Mesenteric fat pad (tissue), 1 donor: ENCODE measurements at regions not wholly inside any gene's neighbourhood (a gene's known extent, or its start where the extent isn't known, plus 50 kb on each side); places are given as distances from the start of the nearest gene placed in this dataset.
"Not testable (repeated sequence)": the region's sequence is repeated elsewhere in the genome, so short reads cannot be mapped to it uniquely, and the experiment has no call there.

ENCODE experiments used
- DNase-seq: peaks from one replicate; pipeline ENCODE4 v3.0.0-alpha.2; 2020; ENCODE audit warnings: low spot score
- donor health status: DM: yes; HTN: yes; CAD: no.

DNA sequence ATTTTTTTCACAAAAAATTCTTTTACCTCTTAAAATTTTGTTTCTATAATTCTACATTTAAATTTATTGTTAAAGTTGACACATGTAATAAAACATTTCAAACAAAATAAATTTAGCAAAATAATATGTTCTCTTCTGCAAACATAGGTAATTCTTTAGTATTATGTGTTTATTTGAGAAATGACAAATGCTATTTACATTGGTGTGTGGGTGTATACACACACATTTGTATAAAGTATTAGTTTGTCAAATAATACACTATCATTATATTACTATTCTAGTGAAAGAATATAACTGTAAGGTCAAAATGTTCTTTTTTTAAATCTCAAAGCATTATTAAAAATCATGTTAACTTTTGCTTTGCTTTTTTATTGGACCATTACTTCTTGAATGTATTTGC, 1370.6 kb downstream of the SI start:
- no peak for DNase-seq

DNA sequence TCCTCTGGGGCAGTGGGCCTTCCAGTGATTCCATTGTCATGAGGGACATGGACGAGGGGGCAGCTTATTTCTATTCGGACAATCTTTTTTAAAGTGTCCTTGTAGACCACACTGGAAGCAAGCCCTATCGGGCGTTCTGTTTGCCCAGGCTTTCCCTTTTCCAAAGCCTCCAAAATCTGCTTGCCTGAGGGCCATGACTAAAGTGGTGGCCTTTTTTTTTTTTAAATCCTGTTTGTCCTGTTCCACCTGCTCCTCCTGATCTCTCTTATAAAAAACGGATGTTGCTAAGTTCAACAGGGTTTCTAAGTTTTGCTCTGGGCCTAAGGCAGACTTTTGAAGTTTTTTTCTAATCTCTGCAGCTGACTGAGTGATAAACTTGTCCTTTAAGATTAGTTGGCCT, 1380.1 kb downstream of the SI start:
- DNase-seq: not testable (repeated sequence)

DNA sequence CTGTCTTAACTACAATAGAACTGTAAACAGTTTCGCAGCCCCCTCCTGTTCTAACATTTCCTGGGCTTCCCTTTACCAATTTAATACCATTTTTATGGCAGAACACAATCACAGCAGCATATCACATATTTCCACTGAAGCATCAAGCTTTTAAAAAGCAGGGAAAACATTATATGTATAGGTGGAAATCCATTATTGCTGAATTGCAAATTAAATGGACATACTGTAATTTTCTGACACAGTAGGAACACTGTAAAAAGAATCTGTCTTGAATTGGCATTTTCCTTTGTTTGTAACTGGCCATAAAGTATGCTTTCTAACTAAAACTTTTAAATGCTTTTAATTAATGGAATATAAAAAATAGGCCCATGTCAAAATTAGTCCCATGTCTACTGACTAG, 1385.8 kb downstream of the SI start:
- DNase-seq: no peak

DNA sequence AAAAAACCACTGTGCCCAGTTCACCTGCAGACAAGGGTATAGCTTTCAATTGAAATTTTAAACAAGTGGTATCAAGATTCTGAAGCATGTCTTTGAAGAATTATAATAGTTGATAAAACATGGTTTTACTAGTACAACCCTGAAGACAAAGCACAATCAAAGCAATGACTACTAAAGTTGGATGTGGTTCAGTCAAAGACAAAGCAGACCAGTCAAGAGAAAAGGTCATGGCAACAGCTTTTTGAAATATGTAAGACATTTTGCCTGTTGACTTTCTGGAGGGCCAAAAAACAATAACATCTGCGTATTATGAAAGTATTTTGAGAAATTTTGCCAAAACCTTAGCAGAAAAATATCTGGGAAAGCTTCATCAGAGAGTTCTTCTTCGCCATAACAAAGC, 1393.6 kb downstream of the SI start:
- no peak for DNase-seq

DNA sequence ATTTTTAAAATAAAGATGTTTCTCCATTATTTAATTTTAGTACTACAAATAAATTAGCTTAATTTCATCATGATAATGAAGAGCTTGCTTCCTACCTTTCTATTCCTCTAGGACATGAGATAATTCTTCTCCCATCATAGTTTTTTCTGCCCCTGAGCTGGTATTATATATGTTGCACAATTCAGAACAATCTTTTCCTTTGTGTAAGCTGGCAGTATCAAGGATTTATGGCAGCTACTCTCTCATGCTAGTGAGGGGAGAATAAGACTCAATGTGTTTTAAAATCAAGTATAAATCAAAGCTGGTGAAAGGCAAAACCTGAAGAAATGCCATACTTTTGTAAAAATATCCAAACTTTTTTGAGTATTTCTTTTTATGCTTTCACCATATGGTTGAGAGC, 1405.3 kb downstream of the SI start:
- no peak for DNase-seq

DNA sequence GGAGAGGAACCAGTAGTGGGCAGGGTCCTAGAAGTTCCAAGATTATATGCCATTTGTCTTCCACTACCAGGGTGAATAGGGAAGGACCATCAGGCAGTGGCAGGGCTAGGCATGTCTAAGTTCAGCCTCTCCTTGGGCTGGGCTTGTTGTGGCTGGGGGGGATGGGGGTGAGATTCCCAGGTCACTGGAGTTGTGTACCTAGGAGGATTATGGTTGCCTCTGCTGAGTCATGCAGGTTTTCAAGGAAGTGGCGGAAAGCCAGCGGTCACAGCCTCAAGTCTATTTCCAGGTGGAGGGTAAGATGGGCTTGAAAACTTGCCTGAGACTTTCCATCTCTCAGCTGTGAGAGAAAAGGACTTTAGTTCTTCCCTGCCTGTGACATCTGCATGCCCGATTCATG, 1407.1 kb downstream of the SI start:
- DNase-seq: no peak

DNA sequence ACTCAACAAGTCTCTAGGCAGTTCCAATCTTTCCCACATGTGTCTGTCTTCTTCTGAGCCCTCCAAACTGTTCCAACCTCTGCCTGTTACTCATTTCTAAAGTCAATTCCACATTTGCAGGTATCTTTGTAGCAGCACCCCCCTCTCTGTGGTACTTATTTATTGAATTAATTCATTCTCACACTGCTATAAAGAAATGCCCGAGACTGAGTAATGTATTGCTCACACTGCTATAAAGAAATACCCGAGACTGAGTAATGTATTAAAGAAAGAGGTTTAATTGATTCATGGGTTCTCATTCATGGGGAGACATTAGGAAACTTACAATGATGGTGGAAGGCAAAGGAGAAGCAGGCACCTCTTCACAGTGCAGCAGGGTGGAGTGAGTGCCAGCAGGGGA, 1413.8 kb downstream of the SI start:
- DNase-seq: no peak

DNA sequence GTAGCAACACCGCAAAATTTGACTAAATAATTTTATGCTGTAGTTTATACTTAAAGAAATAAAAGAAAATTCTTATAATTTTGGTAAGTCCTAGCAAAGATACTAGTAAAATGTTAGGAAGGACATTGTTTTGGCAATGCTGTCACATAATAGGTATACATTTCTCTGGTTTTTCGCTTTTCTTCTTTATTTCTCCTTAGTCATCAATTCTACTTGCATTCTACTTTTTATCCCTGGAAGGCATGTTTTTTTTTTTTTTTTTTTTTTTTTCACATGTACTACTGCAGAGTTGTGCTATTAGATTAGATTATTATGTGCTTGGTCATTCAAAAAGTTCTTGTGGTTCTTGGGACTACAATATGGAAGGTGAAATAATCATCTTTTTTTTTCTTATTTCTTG, 1421.2 kb downstream of the SI start:
- no peak for DNase-seq

DNA sequence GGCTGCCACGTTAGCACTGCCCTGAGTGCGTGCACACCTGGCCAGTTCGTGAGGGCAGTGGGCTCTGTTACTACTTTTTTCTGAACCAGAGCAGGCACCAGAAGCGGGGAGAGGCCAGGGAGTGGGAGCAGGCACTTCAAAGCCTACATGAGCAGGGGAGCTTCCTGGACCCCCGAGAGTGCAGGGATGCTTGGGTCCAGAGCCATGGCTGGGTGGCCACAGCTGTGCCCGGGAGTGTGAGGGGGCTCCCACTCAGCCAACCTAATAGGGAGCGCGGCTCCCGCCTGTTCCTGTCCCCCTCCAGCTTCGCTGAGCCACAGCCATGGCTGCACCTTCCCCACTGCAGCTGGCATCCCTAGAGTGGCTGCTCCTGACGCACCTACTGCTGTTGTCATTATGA, 1423.3 kb downstream of the SI start:
- no peak for DNase-seq

DNA sequence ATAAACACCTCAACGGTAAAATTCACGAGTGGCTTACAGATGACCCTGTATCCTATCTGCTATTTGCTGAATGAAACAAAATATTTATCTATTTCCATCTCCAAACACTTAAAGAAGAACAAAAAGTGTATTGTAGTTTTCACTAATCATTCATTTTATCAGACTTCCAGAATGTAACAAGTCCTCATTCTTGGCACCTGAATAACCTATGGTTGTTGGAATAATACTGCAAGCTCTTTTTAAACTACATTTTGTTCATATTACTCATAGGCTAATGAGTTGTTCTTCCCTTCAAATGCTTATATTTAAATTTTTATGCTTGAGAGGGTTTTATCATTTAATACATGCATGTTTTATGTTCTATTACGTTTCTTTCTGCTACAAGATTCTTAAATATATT, 1434.1 kb downstream of the SI start:
- no peak for DNase-seq

DNA sequence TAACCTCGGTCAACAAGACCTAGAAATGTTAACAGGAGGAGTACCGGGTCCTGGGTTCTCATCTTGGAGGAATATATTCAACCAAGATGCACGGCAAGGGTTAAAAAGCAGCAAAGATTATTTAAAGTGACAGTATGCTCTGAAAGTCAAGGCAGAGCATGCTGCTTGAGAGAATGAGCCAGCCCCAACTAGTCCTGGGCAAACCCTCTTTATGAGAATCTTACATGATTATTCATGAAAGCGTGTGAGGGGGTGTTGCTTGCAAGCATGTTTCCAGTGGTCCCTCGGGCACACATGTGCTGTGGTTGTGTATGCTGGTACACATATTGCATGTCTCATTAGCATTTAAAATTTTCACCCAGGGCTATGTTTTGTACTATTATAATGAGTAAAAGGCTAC, 1445.6 kb downstream of the SI start:
- DNase-seq: no peak

DNA sequence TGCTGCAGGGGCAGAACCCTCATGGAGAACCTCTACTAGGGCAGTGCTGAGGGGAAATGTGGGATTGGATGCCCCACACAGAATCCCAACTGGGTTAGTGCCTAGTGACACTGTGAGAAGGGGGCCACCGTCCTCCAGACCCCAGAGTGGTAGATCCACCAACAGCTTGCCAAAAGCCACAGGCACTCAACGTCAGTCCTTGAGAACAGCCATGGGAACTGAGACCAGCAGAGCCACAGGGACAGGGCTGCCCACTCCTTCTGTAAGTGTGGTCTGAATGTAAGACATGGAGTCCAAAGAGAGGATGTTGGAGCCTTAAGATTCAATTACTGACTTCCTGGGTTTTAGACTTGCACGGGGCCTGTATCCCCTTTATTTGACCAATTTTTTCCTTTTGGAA, 1451.5 kb downstream of the SI start:
- no peak for DNase-seq

DNA sequence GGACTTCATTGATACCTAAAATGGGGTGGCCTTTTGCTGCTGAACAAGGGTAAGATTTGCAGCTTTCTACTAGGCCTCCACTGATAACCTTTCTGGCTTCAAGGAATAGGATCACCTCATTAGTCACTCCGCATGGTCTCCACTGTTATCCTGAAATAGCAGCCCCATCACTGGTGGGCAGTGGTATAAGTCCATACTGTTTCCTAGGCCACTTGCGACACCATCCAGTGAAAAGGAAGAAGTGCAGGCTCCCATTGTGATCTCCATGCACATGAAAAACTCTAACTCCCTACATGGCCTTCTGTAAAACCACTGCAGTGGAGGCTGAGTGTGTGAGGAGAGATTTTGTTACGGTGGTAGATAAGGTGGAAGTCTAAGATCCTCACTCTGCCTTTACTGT, 1455.9 kb downstream of the SI start:
- DNase-seq: no peak

DNA sequence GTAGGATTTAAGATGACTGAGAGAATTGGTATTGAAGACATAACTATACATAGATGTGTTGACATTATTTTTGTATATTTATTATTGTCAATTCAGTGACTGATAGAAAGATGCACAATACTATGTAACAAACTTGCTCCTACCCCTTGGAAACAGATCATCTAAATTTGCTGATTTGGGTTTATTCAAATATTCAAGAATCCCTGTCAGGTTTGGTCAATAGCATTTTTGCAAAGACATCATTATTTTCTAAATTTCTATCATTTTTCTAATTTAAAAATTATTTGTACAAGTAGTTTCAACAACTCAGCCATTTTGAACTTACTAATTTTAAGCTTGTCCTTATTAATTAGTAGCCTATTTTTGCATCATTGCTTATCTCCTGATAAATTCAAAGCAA, 1463.4 kb downstream of the SI start:
- DNase-seq: no peak

DNA sequence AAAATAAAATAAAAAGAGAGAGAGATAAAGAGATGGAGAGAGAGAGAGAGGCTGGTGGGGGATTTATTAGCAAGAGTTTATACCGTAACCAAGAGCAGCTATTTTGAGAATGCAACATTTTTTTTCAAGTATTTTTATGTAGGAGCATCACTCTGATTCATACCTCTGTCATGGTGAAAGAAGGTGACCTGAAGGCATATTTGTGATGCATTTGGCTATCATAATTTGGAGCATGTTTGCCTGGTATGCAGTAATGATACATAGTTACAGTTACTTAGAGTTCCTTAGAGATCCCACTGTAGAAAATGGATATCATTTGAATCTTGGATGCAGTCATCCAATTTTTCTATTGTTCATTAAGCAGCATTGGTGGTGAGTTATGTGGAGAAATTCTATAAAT, 1472.4 kb downstream of the SI start:
- no peak for DNase-seq

DNA sequence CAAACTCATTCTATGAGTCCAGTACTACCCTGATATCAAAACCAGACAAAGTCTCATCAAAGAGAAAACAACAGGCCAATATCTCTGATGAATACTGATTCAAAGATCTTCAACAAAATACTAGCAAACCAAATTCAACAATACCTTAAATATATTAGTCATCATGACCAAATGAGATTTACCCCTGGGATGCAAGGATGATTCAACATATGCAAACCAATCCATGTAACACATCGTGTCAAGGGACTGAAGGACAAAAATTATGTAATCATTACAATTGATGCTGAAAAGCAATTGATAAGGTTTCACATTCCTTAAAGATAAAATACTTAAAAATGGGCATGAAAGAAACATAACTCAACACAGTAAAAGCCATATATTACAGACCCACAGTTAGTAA, 1476.9 kb downstream of the SI start:
- DNase-seq: no peak

DNA sequence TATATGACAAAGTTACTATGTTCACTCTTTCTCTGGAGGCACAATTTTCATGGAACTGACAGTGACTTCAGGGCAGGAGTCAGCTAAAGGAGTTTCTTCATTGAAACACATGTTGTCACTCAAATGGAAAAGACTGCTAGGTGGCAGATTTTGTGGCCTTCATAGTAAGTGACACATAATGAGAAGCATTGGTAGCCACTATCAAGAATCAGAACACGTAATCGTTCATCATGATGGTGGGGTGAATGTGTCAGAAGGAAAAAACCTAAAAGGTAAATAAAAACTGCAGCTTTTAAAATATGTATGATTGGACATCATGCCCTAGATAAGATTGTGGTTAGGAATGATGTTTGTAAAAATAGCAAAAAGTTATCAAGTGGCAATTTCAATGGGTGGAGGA, 1491.0 kb downstream of the SI start:
- no peak for DNase-seq

DNA sequence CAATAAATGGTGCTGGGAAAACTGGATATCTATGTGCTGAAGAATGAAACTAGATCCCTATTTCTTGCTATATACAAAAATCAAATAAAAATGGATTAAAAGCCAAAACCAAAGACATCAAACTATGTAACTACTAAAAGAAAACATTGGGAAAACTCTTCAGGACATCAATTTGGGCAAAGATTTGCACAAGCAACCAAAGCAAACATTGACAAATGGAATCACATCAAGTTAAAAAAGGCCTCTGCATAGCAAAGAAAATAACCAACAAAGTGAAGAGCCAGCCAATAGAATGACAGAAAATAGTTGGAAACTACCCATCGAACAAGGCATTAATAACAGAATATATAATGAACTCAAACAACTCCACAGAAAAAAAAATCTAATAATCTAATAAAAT, 1495.3 kb downstream of the SI start:
- no peak for DNase-seq

DNA sequence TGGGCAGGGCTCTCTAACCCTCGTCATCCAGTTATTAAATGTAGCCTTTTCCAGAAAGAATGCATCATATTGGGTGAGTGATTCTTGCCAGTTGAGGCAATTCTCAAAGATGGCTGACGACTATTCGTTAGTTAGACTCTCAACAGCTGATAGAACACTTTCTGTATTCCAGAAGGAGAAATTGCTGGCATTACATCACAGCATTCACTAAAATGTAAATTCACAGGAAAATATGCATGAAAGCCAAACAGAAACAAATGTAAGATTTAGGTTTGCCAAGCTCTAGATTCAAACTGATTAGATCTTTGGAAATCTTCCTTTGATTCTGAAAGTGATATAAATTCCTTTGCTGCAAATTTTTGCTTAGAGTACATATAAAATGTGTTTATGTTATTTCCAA, 1501.0 kb downstream of the SI start:
- DNase-seq: no peak

DNA sequence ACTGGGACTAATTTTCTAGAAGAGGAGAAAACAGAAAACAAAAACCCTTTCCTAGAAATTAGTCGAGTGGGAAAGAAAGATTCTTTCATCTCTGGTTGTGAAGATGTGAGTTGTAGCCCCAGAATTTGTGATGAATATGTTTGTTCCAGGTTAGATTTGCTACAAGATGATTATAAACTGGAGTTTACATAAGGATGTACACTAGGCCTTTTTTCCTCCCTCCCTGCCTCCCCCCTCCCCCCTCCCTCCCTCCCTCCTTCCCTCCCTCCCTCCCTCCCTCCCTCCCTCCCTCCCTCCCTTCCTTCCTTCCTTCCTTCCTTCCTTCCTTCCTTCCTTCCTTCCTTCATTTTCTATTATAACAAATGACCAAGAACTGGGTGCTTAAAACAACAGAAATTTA, 1502.0 kb downstream of the SI start:
- no peak for DNase-seq

DNA sequence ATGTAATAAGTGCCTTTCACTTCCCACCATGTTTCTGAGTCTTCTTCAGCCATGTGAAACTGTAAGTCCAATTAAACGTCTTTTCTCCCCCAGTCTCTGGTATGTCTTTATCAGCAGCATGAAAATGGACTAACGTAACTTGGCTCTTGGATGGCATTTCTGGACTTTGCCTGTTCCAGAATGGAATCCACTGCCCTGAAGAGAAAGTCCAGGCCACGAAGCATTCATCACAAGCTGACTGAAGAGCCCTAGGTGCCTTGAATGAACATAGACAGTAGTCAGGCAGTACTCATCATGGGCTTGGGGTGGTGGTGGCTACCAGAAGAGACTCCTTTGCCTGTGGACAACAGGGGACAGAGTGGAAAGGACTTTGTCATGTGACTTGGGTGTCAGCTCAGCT, 1505.0 kb downstream of the SI start:
- no peak for DNase-seq

DNA sequence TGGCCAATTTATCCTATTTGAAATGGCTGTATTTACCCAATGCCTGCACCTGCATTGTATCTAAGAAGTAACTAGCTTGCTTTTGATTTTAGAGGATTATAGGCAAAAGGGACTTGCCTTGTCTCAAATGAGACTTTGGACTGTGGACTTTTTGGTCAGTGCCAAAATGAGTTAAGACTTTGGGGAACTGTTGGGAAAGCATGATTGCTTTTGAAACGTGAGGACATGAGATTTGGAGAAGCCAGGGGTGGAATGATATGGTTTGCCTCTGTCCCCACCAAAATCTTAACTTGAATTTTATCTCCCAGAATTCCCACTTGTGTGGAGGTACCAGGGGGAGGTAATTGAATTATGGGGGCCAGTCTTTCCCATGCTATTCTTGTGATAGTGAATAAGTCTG, 1505.4 kb downstream of the SI start:
- no peak for DNase-seq

DNA sequence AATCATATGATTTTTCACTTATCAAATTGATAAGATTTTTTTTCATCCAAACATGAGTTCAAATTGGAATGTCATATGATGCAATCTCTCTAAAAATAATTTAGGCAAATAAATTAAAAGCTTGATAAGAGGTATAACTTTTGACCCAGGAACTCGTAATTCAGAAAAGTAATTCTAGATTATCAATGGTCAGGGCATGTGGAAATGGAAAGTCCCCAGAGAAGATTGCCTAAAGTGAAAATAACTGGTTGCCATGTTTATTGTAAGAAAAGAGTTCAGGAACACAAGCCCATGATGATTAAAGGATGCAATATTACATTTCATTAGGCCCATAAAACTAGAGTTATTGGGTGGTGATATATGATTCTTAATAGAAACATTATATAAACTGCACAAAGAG, 1514.8 kb downstream of the SI start:
- DNase-seq: no peak

DNA sequence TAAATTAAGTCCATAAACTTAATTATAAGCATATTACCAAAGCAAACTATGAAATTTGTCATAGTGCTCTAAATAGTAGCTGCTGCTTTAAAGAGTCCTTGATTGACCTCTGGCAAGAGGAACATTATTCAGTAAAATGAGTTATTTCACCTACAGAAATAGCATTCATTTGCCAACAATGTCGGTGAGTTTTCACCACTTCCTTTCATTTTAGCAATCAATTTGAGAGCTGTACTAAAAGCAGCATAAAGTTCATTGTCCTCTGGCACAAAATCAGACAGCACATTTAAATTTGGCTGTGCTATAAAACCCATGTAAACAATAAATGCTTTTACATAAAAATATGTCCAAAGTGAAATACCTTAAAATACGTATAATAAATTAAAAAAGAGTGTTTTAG, 1515.7 kb downstream of the SI start:
- no peak for DNase-seq

DNA sequence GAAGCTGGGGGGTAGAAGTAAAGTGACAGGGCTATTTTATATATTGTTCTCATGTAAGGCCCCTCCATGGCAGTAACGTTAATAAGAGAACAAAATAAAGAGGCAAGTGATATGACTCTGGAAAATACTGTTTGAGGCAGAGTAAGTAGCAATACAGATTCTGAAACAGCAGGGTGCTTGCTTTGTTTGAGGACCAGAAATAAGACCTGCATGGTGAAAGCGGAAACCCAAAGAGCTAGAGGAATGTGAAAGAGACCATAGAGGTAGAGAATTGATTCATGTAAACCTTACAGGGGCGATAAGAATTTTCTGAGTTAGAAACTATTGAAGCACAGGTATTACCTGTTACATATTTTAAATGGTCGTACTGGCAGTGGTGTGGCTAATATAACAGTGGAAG, 1517.1 kb downstream of the SI start:
- no peak for DNase-seq
